ENCODE measurements at regions not wholly inside any gene's neighbourhood (a gene's known extent, or its start where the extent isn't known, plus 50 kb on each side); places are given as distances from the start of the nearest gene placed in this dataset.

DNA sequence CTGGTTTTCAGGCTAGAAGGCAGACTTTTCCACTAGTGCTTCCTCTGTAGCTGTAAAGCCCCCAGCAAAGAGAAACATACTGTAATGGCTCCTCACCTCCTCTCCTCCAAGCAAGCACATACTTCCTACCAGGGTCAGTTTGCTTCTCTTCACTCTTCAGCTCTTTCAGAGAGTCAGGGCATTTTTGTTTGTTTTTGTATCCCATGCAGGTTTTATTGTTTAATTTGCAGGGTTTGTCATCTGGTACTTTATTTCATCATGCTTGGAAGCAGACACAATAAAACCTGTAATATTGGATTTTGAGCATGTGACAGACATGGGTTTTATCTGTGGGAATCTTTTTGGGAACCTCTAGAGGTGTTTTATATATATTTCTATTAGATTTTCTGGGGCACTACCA, 753.3 kb upstream of the ROBO1 start:
- DNase-seq = no peak

GRCh38 chr3:80519436-80519835, 751.6 kb upstream of the ROBO1 start:
- DNase-seq = no peak

DNA sequence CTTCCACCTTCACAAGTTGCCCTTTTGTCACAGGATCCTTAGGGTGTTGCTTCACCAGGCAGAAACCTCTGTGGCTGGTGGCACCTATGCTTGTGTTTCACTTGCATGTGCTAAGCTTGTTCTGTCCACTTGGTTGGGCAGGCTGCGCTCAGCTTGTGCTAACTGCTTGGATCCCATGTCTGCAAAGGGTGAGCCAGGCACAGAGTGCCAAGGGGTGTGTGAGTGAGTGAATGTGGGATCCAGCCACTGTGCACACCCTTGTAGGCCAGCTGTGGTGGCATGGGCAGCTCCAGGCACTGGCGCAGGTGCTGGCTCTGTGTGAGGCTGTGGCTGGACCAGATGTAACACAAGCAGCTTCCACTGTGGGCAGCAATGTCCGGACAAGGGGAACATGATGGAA, 728.7 kb upstream of the ROBO1 start:
- no peak for DNase-seq

GRCh38 chr3:80492162-80492561, 724.4 kb upstream of the ROBO1 start:
- no peak for DNase-seq

DNA sequence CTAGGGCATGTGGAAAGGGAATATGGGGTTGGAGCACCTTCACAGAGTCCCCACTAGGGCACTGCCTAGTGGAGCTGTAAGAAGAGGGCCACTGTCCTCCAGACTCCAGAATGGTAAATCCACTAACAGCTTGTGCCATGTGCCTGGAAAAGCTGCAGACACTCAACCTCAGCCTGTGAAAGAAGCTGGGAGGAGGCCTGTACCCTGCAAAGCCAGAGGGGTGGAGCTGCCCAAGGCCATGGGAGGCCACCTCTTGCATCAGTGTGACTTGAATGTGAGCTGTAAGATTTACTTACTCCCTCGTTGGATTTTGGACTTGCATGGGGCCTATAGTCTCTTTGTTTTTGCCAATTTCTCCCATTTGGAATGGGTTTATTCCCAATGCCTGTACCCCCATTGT, 705.2 kb upstream of the ROBO1 start:
- DNase-seq = no peak

DNA sequence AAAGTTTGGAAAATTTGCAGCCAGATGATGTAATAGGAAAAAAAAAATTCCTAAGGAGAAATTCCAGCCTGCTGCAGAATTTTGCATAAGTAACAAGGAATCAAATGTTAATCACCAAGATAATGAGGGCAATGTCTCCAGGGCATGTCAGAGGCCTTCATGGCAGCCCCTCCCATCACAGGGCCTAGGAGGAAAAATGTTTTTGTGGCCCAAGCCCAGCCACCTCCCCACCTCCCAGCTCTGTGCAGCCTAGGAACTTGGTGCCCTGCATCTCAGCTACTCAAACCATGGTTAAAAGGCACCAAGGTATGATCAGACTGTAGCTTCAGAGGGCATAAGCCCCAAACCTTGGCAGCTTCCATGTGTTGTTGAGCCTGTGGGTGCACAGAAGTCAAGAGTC, 704.7 kb upstream of the ROBO1 start:
- no peak for DNase-seq

DNA sequence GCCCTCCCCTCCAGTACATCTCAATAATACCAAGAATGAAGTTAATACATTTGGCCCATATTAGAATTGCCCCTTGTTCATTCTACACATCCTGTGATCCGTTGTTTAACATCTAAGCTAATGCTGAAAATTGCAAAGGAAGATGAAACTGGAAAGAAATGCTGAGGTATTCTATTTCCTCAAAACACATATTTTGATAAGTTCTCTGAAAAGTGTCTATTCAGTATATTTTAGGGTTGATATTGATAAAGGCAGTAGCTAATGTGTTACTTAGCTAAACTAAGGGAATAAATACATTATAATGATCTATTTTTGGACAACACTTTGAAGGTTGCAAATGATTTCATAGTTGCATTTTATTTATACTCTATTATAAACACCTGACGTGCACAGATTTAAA, 702.6 kb upstream of the ROBO1 start:
- DNase-seq = no peak

- DNase-seq = no peak
These were observed 697.9 kb upstream of the ROBO1 start for GRCh38 chr3:80465746-80466145.

DNA sequence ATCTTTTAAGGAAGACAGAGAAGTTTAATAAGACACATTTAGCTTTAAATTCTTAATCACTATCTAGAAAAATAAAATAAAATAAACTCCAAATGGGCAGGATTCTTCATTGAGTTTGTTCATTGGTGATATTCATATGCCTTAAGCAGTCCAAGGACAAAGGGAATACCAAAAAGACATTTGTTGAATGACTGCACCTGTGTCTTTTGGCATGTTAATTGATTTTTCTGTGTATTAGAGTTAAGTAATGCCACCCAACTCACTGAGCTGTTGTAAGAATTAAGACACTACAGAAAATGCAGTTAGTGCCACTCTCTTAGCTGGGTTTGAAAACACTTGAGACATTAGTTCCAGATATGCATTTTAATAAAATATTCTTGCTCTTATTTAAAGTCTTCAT, 683.6 kb upstream of the ROBO1 start:
- no peak for DNase-seq

- DNase-seq = no peak
These were observed 677.8 kb upstream of the ROBO1 start for GRCh38 chr3:80445641-80446040.

DNA sequence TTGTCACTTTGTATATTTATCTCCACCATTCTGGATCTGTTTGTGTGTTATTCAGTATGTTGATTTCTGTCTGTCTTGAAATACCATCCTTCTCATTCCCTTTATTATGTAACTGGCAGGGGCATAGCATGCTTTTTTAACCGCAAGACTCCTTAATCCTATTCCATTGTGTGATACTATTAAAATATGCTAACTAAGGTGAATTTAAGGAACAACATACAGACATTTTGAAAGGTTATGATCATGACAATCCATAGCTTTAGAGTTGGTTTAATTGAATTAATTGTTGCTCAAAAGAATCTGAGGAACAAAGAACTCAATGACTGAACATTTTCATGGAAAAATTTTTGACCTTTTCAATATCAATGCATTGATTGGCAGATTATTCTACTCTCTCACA, 677.3 kb upstream of the ROBO1 start:
- DNase-seq = no peak

- DNase-seq = no peak
These were observed 671.7 kb upstream of the ROBO1 start for GRCh38 chr3:80439490-80439889.

DNA sequence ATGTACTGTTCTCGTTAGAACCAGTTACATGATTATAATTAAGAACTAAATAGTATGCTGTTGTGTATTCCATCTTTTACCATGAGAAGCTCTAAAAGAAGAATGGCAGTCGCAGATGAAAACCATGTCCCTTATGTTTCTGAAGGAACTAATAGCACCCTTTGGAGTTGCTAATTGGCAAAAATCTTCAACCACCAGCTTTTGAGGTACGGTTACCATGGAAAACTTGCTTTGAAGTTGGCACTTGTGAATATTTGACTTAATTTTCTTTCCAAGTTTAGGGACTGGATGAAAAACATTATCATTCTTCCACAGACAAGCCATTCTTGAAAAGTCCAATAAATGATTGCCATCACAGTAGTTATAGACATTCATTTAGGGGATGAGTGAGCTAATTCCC, 666.6 kb upstream of the ROBO1 start:
- DNase-seq = no peak

GRCh38 chr3:80424951-80425350, 657.2 kb upstream of the ROBO1 start:
- DNase-seq = no peak

- no peak for DNase-seq
These were observed 640.4 kb upstream of the ROBO1 start for GRCh38 chr3:80408030-80408721.

DNA sequence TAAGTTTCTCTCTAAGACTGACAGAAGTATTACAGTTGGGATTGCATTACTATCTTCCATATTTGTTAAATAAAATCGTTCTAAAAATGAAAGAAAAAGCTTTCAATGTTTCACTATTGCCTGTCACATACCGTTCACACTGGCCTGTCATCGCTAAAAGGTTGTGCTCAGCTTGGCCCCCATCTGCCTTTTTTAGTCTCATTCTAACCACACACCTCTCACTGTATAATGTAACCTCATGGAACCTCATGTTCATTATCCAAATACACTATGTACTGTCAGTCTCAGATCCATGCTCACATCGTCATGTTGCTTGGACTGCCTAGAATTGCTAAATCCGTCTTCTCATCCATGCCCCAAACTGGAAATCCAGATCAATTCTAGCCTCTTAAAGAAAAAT, 637.8 kb upstream of the ROBO1 start:
- no peak for DNase-seq

DNA sequence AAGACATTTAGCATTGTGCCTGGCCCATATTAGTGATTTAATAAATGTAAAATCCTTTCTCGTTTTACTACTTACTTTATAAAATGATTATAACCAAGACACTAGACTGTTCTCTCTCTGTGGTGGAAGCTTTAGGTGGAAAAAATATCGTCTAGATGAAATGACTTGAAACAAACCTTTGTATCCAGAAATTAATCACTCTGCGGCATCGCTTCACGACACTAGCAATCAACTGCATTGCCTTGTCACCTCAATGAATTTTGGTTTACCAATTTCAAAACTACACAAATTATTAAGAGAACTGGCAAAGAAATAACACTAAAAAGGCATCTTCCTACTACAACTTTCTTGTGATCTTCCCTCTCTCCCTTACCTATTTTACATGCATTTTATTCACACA, 627.2 kb upstream of the ROBO1 start:
- no peak for DNase-seq

DNA sequence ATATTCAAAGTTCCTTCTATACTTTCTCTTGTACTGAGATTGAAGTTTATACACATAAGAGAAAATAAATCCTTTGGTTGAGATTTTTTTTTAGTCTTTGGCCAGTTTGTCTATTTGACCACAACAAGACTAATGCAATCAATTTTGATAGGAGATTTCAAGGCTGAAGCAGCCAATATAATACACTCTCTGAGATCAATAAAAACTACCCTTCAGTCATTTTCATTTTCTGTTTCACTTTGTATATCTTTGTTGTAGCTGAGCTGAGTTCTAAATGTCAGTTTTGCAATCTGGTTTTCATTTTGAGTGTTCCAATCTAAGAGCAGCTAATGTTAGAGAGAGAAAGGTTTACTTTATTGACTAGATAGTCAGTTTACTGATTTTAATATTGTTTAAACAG, 623.8 kb upstream of the ROBO1 start:
- no peak for DNase-seq

GRCh38 chr3:80384811-80385210, 617.0 kb upstream of the ROBO1 start:
- no peak for DNase-seq

DNA sequence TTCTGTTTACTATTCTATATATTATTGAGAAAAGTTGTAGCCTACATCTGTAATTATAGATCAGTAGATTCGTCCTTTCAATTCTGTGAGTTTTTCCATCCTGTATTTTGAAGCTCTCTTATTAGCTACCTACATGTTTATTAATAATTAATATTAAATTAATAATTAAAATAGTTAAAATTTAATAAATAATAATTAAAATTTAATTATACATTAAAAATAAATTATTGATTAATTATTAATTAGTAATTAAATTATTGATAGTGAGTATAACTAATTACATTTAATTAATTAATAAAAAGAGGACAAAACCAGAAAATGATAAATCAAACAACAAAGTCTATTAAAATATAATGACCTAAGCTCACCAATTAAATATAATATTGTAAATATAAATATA, 606.6 kb upstream of the ROBO1 start:
- DNase-seq = no peak

DNA sequence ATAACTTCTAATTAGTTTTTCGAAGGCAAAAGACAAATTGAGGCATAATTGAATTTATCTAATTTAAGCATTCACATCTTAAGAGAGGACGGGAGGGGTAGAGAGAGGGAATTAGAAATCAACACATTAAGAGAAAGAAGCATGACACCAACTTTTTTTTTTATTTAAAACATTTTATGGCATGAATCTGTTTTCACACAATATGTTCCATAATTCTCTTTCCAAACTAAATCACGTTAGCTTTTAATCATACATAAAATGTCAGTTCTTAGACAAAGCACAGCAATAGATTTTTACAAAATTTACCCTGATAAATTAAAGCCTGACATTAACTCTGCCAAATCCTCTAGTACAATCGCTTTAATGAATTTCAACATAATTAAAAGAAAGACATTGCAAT, 600.8 kb upstream of the ROBO1 start:
- no peak for DNase-seq

DNA sequence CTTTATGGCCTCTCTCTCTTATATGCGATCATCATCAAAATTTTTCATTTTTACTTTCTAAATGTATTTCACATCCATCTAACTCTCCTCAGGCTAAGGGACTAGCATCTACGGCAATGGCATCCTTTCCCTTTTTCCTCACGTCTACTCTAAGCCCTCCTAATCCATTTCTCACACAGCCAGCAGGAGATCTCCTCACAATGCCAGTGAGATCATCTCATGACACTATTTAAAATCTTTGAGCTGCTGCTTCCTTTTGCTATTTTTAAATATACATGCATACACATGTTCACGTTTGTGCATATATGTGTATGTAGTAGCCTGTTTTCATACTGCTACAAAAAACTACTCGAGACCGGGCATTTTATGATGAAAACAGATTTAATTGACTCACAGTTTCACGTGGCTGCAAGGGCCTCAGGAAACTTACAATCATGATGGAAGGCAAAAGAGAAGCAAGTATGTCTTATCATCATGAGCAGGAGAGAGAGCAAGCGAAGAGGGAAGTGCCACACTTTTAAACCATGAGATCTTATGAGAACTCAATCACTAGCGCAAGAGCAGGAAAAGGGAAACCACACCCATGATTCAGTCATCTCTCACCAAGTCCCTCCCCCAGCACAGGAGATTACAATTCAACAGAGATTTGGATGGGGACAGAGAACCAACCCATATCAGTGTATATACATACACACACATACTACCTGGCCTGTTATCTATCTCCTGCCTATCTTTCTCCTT, 599.2 kb upstream of the ROBO1 start:
- no peak for DNase-seq

- DNase-seq = no peak
These were observed 590.0 kb upstream of the ROBO1 start for GRCh38 chr3:80357761-80358160.
